ENCODE measurements at regions not wholly inside any gene's neighbourhood (a gene's known extent, or its start where the extent isn't known, plus 50 kb on each side); places are given as distances from the start of the nearest gene placed in this dataset.
"Not testable (repeated sequence)": the region's sequence is repeated elsewhere in the genome, so short reads cannot be mapped to it uniquely, and the experiment has no call there.

DNA sequence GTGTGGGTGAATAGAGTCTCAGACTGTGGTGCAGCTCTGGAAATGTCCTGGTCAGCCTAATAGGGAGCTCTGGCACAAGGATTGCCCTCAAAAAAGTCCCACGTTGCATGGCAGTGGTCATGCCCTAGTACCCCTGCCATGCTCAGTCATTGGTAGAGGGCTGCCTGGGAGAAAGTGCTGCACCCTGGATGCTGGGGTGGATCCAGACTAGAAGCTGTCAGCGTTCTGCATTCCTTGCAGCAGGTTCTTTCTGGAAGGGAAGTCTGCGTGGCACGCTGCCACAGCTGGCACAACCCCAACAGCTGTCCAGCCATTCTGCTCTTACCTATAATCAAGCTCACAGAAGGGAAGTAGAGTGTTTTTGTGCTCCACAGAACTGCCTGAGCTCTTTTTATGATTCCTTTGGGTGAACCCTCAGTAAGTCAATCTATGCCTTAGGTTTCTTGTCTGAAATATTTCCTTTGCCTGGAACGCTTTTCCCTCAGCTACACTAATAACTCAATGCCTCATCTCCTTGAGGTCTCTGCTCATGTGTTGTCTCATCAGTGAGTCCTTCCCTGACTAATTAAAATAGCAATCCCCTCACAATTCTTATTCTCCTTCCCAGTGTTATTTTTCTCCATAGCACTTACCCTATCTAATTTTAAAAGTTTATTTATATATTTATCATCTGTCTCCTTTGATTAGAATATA is 61.5 kb upstream of the JAK1 start:
- Histone ChIP-seq H3K27ac (ENCODE audit: low read depth, low read length) (no peak overlapping the region), H3K27me3 (ENCODE audit: control insufficient read depth, insufficient read depth, low read length) (no peaks in the 10 kb centered on the region), H3K9me3 (ENCODE audit: control insufficient read depth, insufficient read depth, low read length) (no peaks in the 10 kb centered on the region), H3K4me3 (ENCODE audit: low read depth, low read length) (no peak overlapping the region)
- ChIA-PET CTCF (no interaction called here), POLR2A (no interaction called here)
- no peak for DNase-seq (ENCODE audit: low read depth, low spot score)
- TF ChIP-seq, protein P1, sequence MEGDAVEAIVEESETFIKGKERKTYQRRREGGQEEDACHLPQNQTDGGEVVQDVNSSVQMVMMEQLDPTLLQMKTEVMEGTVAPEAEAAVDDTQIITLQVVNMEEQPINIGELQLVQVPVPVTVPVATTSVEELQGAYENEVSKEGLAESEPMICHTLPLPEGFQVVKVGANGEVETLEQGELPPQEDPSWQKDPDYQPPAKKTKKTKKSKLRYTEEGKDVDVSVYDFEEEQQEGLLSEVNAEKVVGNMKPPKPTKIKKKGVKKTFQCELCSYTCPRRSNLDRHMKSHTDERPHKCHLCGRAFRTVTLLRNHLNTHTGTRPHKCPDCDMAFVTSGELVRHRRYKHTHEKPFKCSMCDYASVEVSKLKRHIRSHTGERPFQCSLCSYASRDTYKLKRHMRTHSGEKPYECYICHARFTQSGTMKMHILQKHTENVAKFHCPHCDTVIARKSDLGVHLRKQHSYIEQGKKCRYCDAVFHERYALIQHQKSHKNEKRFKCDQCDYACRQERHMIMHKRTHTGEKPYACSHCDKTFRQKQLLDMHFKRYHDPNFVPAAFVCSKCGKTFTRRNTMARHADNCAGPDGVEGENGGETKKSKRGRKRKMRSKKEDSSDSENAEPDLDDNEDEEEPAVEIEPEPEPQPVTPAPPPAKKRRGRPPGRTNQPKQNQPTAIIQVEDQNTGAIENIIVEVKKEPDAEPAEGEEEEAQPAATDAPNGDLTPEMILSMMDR (IDR thresholded peaks at IDR 0.05; ENCODE audit: low read depth, low read length), result no peak

DNA sequence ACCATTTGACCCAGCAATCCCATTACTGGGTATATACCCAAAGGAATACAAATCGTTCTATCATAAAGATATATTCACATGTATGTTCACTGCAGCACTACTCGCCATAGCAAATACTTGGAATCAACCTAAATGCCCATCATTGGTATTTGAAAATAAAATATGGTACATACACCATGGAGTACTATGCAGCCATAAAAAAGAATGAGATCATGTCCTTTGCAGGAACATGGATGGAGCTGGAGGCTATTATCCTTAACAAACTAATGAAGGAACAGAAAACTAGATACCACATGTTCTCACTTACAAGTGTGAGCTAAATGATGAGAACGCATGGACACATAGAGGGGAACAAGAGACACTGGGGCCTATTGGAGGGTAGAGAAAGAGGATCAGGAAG is 63.1 kb upstream of the JAK1 start:
- H3K4me3 ChIP-seq (ENCODE audit: low read depth, low read length); H3K9me3 ChIP-seq (ENCODE audit: control insufficient read depth, insufficient read depth, low read length); H3K27ac ChIP-seq (ENCODE audit: low read depth, low read length); POLR2A ChIA-PET; DNase-seq (ENCODE audit: low read depth, low spot score); H3K27me3 ChIP-seq (ENCODE audit: control insufficient read depth, insufficient read depth, low read length); CTCF ChIA-PET: not testable (repeated sequence)

DNA sequence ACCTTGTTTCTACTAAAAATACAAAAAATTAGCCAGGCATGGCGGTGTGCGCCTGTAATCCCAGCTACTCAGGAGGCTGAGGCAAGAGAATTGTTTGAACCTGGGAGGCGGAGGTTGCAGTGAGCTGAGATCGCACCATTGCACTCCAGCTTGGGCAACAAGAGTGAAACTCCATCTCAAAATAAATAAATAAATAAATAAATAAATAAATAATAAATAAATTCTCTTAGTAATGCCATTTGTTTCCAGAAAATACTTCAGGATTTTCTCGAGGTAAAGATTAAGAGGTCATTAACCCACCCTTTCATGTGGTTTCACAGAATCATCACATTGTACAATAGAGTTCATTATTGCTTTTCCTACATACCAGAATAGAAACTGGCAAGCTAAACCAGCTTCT is 68.5 kb upstream of the JAK1 start:
- H3K4me3 ChIP-seq (ENCODE audit: low read depth, low read length); H3K27ac ChIP-seq (ENCODE audit: low read depth, low read length); H3K9me3 ChIP-seq (ENCODE audit: control insufficient read depth, insufficient read depth, low read length); POLR2A ChIA-PET; H3K27me3 ChIP-seq (ENCODE audit: control insufficient read depth, insufficient read depth, low read length); DNase-seq (ENCODE audit: low read depth, low spot score): not testable (repeated sequence)
- CTCF ChIA-PET, result interaction anchor here (1.0 to 1.3 kb wide), 2 partner anchors 211 to 652 kb away, joined by 3 read pairs; no protein-coding TSS in a partner anchor

DNA sequence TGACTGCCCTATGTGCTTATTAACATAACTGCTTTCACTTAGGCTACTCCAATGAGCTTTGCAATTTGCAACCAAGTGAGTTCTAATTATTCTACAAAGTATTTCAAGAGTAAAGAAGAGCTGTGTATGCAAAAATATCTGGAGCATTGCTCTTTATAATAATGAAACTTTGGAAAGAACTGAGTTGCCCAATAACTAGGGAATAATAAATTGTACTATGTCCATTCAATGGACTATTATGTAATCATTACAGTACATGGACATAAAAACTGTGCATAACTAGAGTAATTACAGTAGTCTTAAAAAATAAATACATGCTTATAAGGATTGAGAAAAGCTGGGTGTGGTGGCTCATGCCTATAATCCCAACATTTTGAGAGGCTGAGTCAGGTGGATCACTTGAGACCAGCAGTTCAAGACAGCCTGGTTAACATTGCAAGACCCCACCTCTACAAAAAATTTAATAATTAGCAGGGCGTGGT is 70.3 kb upstream of the JAK1 start:
- TF ChIP-seq, protein P1 (IDR thresholded peaks at IDR 0.05; ENCODE audit: low read depth, low read length), result no peak
- Histone ChIP-seq H3K9me3 (ENCODE audit: control insufficient read depth, insufficient read depth, low read length) (no peaks in the 10 kb centered on the region), H3K4me3 (ENCODE audit: low read depth, low read length) (no peak overlapping the region), H3K27me3 (ENCODE audit: control insufficient read depth, insufficient read depth, low read length) (peaks cover 3% of the 10 kb centered on the region), H3K27ac (ENCODE audit: low read depth, low read length) (no peak overlapping the region)
- POLR2A ChIA-PET, result no interaction called here
- CTCF ChIA-PET, result interaction anchor here (1.3 kb wide), 1 partner anchor 26 kb away, joined by 3 read pairs; no protein-coding TSS in a partner anchor
- no peak for DNase-seq (ENCODE audit: low read depth, low spot score)

DNA sequence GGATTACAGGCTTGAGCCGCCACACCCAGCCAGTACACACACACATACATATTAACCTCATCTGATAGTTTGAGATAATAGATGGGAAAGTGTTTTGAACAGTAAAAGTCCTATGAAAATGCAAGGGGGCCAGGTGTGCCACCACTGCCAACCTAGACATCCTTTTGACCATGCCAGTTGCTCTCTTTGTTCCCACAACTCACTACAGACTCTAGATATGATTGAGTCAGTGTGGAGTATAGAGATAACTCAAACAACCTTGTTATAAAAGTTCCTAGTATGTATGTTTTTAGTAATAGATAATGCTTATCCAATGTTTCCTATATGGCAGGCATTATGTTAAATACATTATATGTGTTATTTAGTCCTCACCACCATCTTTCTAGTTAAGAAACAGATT is 72.7 kb upstream of the JAK1 start:
- POLR2A ChIA-PET, result no interaction called here
- Histone ChIP-seq H3K27ac (ENCODE audit: low read depth, low read length) (no peak overlapping the region), H3K9me3 (ENCODE audit: control insufficient read depth, insufficient read depth, low read length) (no peaks in the 10 kb centered on the region), H3K4me3 (ENCODE audit: low read depth, low read length) (no peak overlapping the region), H3K27me3 (ENCODE audit: control insufficient read depth, insufficient read depth, low read length) (peaks cover 3% of the 10 kb centered on the region)
- DNase-seq (ENCODE audit: low read depth, low spot score), result no peak
- TF ChIP-seq, protein P1 (IDR thresholded peaks at IDR 0.05; ENCODE audit: low read depth, low read length), result no peak
- CTCF ChIA-PET, result no interaction called here

DNA sequence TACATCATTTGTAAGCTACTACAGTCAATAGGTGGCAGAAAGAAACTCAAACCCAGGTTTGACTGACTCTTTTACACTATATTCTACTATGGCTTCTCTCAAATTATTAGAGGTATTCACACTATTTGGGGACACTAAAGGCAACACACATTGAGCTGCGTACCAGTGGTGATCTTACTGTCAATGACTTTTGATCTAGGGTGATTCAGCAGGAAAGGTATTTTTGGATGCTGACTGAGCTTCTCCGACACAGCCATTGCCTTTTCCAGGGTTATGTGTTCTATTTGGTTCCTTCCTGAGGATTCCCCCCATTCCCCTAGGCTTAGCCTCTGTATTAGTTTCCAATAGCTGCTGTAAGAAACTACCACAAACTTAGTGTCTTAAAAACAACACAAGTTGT is 73.2 kb upstream of the JAK1 start:
- TF ChIP-seq, protein P1 (IDR thresholded peaks at IDR 0.05; ENCODE audit: low read depth, low read length), result no peak
- Histone ChIP-seq H3K27ac (ENCODE audit: low read depth, low read length) (no peak overlapping the region), H3K27me3 (ENCODE audit: control insufficient read depth, insufficient read depth, low read length) (peaks cover 3% of the 10 kb centered on the region), H3K9me3 (ENCODE audit: control insufficient read depth, insufficient read depth, low read length) (no peaks in the 10 kb centered on the region), H3K4me3 (ENCODE audit: low read depth, low read length) (no peak overlapping the region)
- ChIA-PET POLR2A (no interaction called here), CTCF (no interaction called here)
- no peak for DNase-seq (ENCODE audit: low read depth, low spot score)
